HEK293 (cell line): ENCODE measurements at regions not wholly inside any gene's neighbourhood (a gene's known extent, or its start where the extent isn't known, plus 50 kb on each side); places are given as distances from the start of the nearest gene placed in this dataset.

Experiments
- CTCF ChIP-seq: fragments of 450-650 bp; formaldehyde crosslinking; IDR thresholded peaks from 2 replicates; pipeline ENCODE4 v1.5.1; 2016; ENCODE audit warnings: missing biosample characterization, missing genetic modification characterization
- ZNF146 ChIP-seq: fragments of 450-650 bp; formaldehyde crosslinking; IDR thresholded peaks from 2 replicates; pipeline ENCODE4 v1.5.1; 2016; ENCODE audit warnings: missing biosample characterization, missing genetic modification characterization

- TF ChIP-seq CTCF (no peak), ZNF146 (tag by site-specific recombination) (no peak)
Observed at GRCh38 chr2:138356178-138356577, 145.4 kb upstream of the SPOPL start.
